H1 (cell line): ENCODE measurements at regions not wholly inside any gene's neighbourhood (a gene's known extent, or its start where the extent isn't known, plus 50 kb on each side); places are given as distances from the start of the nearest gene placed in this dataset.

Experiments
- CTCF ChIA-PET: fragments of 300-600 bp; sonication (Branson Sonifier 250); formaldehyde crosslinking; loops from one replicate; lab custom pipeline; 2021; ENCODE audit not compliant: partially characterized antibody; lab: Charles Lee
- POLR2A ChIA-PET: fragments of 300-600 bp; sonication (Branson Sonifier 250); formaldehyde crosslinking; loops from one replicate; lab custom pipeline; 2021; ENCODE audit warnings: inconsistent platforms; ENCODE audit not compliant: partially characterized antibody; lab: Charles Lee
- DNase-seq, 2 experiments: peaks; one replicate each; pipeline versions ENCODE4 v3.0.0 to v3.0.0-alpha.2; 2010 to 2022; ENCODE audit warnings: low spot score in 2 of 2, low read depth in 1 of 2, mixed read lengths in 1 of 2
- FAIRE-seq: peaks from 2 replicates; lab custom pipeline; 2011; peaks lifted over from hg19 to GRCh38; lab: Jason Lieb, UNC
- H2AFZ ChIP-seq: 2 replicates; pipeline ENCODE4 v1.8.1; 2012; ENCODE audit warnings: low read length, inconsistent platforms
- H2AK5ac ChIP-seq: 2 replicates; pipeline ENCODE4 v1.6.1; 2013; ENCODE audit warnings: low read depth, low read length
- H2BK120ac ChIP-seq: replicated peaks from 2 replicates; pipeline ENCODE3; 2013; ENCODE audit warnings: low read depth, low read length, inconsistent platforms
- H2BK12ac ChIP-seq: 2 replicates; pipeline ENCODE4 v1.6.1; 2013; ENCODE audit warnings: low read depth, low read length
- H2BK15ac ChIP-seq: 2 replicates; pipeline ENCODE4 v1.6.1; 2013; ENCODE audit warnings: low read length
- H2BK20ac ChIP-seq: 2 replicates; pipeline ENCODE4 v1.6.1; 2013; ENCODE audit warnings: low read length
- H2BK5ac ChIP-seq: 2 replicates; pipeline ENCODE4 v1.6.1; 2013; ENCODE audit warnings: low read depth, low read length
- H3K14ac ChIP-seq: 2 replicates; pipeline ENCODE4 v1.6.1; 2013; ENCODE audit warnings: inconsistent platforms; ENCODE audit not compliant: insufficient read length
- H3K18ac ChIP-seq: 2 replicates; pipeline ENCODE4 v1.6.1; 2013; ENCODE audit warnings: low read length; ENCODE audit errors: extremely low read depth
- H3K23ac ChIP-seq: 2 replicates; pipeline ENCODE4 v1.6.1; 2013; ENCODE audit warnings: inconsistent platforms; ENCODE audit not compliant: insufficient read length
- H3K23me2 ChIP-seq: 2 replicates; pipeline ENCODE4 v1.6.1; 2013; ENCODE audit warnings: low read depth, low read length
- H3K27ac ChIP-seq: 2 replicates; pipeline ENCODE4 v1.6.1; 2011; ENCODE audit warnings: low read depth, low read length, inconsistent platforms
- H3K27me3 ChIP-seq, 4 experiments: replicated peaks in 1 of 4; 1 replicate in 1 of 4; 2 replicates in 3 of 4; pipeline versions ENCODE4 v1.6.1 to v1.8.1; 2011 to 2013; ENCODE audit warnings: low read length in 3 of 4, mild to moderate bottlenecking in 3 of 4, inconsistent platforms in 2 of 4, mixed read lengths in 2 of 4, moderate library complexity in 1 of 4; ENCODE audit not compliant: control insufficient read depth in 3 of 4, insufficient read depth in 3 of 4; ENCODE audit errors: extremely low read depth in 1 of 4
- H3K36me3 ChIP-seq, 4 experiments: 2 replicates each; pipeline versions ENCODE4 v1.6.1 to v1.8.1; 2011 to 2013; ENCODE audit warnings: mild to moderate bottlenecking in 4 of 4, low read length in 3 of 4, moderate library complexity in 2 of 4, control low read depth in 1 of 4, inconsistent platforms in 1 of 4; ENCODE audit not compliant: insufficient read depth in 4 of 4, control insufficient read depth in 2 of 4
- H3K4ac ChIP-seq: replicated peaks from 2 replicates; pipeline ENCODE3; 2013; ENCODE audit warnings: low read length, low read depth, mixed read lengths, inconsistent platforms; ENCODE audit not compliant: insufficient read length
- H3K4me1 ChIP-seq, 4 experiments: replicated peaks in 1 of 4; 1 replicate in 1 of 4; 2 replicates in 3 of 4; pipeline versions ENCODE4 v1.6.1 to v1.8.1; 2011 to 2013; ENCODE audit warnings: low read length in 3 of 4, inconsistent platforms in 2 of 4, mixed read lengths in 1 of 4; ENCODE audit not compliant: insufficient read depth in 4 of 4, control insufficient read depth in 3 of 4
- H3K4me2 ChIP-seq, 2 experiments: 2 replicates each; pipeline versions ENCODE4 v1.6.1 to v1.8.1; 2011 to 2013; ENCODE audit warnings: low read depth in 2 of 2, low read length in 2 of 2, control low read depth in 1 of 2, inconsistent platforms in 1 of 2, mild to moderate bottlenecking in 1 of 2; ENCODE audit not compliant: insufficient read depth in 1 of 2
- H3K4me3 ChIP-seq, 4 experiments: fragments of 200-600, 300-600 bp in 1 of 4; sonication (generic), shearing (Covaris generic), sonication (Bioruptor Twin) in 1 of 4; 2 replicates each; pipeline versions ENCODE4 v1.5.1 to v1.8.1; 2011 to 2016; ENCODE audit warnings: low read length in 4 of 4, low read depth in 3 of 4, control low read depth in 2 of 4, inconsistent platforms in 2 of 4, mild to moderate bottlenecking in 2 of 4, mixed read lengths in 1 of 4, moderate library complexity in 1 of 4; ENCODE audit not compliant: insufficient read depth in 2 of 4; ENCODE audit errors: extremely low read depth in 1 of 4
- H3K56ac ChIP-seq: replicated peaks from 2 replicates; pipeline ENCODE3; 2013; ENCODE audit warnings: low read depth, mild to moderate bottlenecking, mixed read lengths, low read length, inconsistent platforms; ENCODE audit not compliant: insufficient read length
- H3K79me1 ChIP-seq: 2 replicates; pipeline ENCODE4 v1.6.1; 2013; ENCODE audit warnings: low read depth, low read length, control low read depth
- H3K79me2 ChIP-seq, 2 experiments: 2 replicates each; pipeline versions ENCODE4 v1.6.1 to v1.8.1; 2012 to 2013; ENCODE audit warnings: low read length in 2 of 2, mild to moderate bottlenecking in 2 of 2, inconsistent platforms in 1 of 2; ENCODE audit not compliant: insufficient read depth in 2 of 2, control insufficient read depth in 1 of 2
- H3K9ac ChIP-seq, 4 experiments: replicated peaks in 1 of 4; 1 replicate in 1 of 4; 2 replicates in 3 of 4; pipeline versions ENCODE4 v1.6.1 to v1.8.1; 2011 to 2013; ENCODE audit warnings: low read depth in 3 of 4, low read length in 3 of 4, control low read depth in 2 of 4, mild to moderate bottlenecking in 2 of 4, moderate library complexity in 2 of 4, inconsistent platforms in 1 of 4; ENCODE audit errors: extremely low read depth in 1 of 4
- H3K9me3 ChIP-seq, 2 experiments: 2 replicates each; pipeline versions ENCODE4 v1.6.1 to v1.8.1; 2012 to 2013; ENCODE audit warnings: mild to moderate bottlenecking in 2 of 2, moderate library complexity in 2 of 2, control low read depth in 1 of 2, inconsistent platforms in 1 of 2, low read depth in 1 of 2, low read length in 1 of 2, mixed read lengths in 1 of 2; ENCODE audit not compliant: insufficient read depth in 2 of 2
- H4K20me1 ChIP-seq, 2 experiments: replicated peaks in 1 of 2; 2 replicates each; pipeline versions ENCODE3 to v1.8.1; 2011 to 2013; ENCODE audit warnings: inconsistent platforms in 2 of 2, low read length in 2 of 2, mild to moderate bottlenecking in 1 of 2; ENCODE audit not compliant: insufficient read depth in 2 of 2, control insufficient read depth in 1 of 2
- H4K5ac ChIP-seq: 2 replicates; pipeline ENCODE4 v1.6.1; 2013; ENCODE audit warnings: low read length, low read depth, mixed read lengths, inconsistent platforms; ENCODE audit not compliant: insufficient read length
- H4K8ac ChIP-seq: 2 replicates; pipeline ENCODE4 v1.8.0; 2013; ENCODE audit warnings: mild to moderate bottlenecking, moderate library complexity, low read length, inconsistent platforms; ENCODE audit not compliant: insufficient read depth; ENCODE audit errors: extremely low read depth
- H4K91ac ChIP-seq: replicated peaks from 2 replicates; pipeline ENCODE3; 2013; ENCODE audit warnings: low read length, mixed read lengths, inconsistent platforms; ENCODE audit not compliant: insufficient read length
- BACH1 ChIP-seq: IDR thresholded peaks from 2 replicates; pipeline ENCODE4 v1.6.1; 2012; ENCODE audit warnings: low read length, improper control_type of control experiment
- CBX5 ChIP-seq: fragments of 300-800, 300-1000 bp; sonication (generic); IDR thresholded peaks from 2 replicates; pipeline ENCODE4 v1.7.1; 2016; ENCODE audit warnings: antibody characterized with exemption, low read length, low read depth
- CREB1 ChIP-seq: IDR thresholded peaks from 2 replicates; pipeline ENCODE4 v1.6.1; 2012; ENCODE audit warnings: inconsistent platforms
- FOSL1 ChIP-seq: IDR thresholded peaks from 2 replicates; pipeline ENCODE4 v1.6.1; 2011; ENCODE audit warnings: mild to moderate bottlenecking, low read depth, low read length, moderate library complexity; ENCODE audit not compliant: insufficient read depth
- HDAC2 ChIP-seq, 2 experiments: fragments of 300-600 bp in 1 of 2; sonication (generic) in 1 of 2; IDR thresholded peaks; 2 replicates each; pipeline ENCODE4 v1.6.1; 2011 to 2012; ENCODE audit warnings: low read depth in 2 of 2, low read length in 2 of 2, mild to moderate bottlenecking in 2 of 2, moderate library complexity in 2 of 2, borderline replicate concordance in 1 of 2, inconsistent platforms in 1 of 2
- KDM1A ChIP-seq: fragments of 200-600, 300-600 bp; sonication (generic); IDR thresholded peaks from 2 replicates; pipeline ENCODE4 v1.7.1; 2016; ENCODE audit warnings: mild to moderate bottlenecking, low read length, borderline replicate concordance
- KDM5A ChIP-seq: fragments of 200-600 bp; IDR thresholded peaks from 2 replicates; pipeline ENCODE4 v1.7.1; 2012; ENCODE audit warnings: mild to moderate bottlenecking, low read length, inconsistent platforms, mixed read lengths
- MAFK ChIP-seq: IDR thresholded peaks from 2 replicates; pipeline ENCODE4 v1.6.1; 2012; ENCODE audit warnings: low read depth, mild to moderate bottlenecking, improper control_type of control experiment, low read length
- NANOG ChIP-seq: IDR thresholded peaks from 2 replicates; pipeline ENCODE4 v1.6.1; 2011; ENCODE audit warnings: low read length, low read depth, mild to moderate bottlenecking, inconsistent platforms; ENCODE audit not compliant: insufficient read depth, poor library complexity, severe bottlenecking
- POLR2AphosphoS5 ChIP-seq: IDR thresholded peaks from 2 replicates; pipeline ENCODE4 v1.6.1; 2011; ENCODE audit warnings: low read depth, low read length
- RNF2 ChIP-seq: fragments of 200-900, 300-1000 bp; sonication (generic); IDR thresholded peaks from 2 replicates; pipeline ENCODE4 v1.7.1; 2016; ENCODE audit warnings: borderline replicate concordance, low read depth, mild to moderate bottlenecking, antibody characterized with exemption, low read length; ENCODE audit not compliant: poor library complexity, severe bottlenecking; ENCODE audit errors: missing control alignments
- SAP30 ChIP-seq: fragments of 300-600 bp; sonication (generic); IDR thresholded peaks from 2 replicates; pipeline ENCODE4 v1.7.1; 2012; ENCODE audit warnings: low read length, moderate library complexity, mild to moderate bottlenecking, inconsistent platforms; ENCODE audit not compliant: insufficient read depth, insufficient replicate concordance
- SIRT6 ChIP-seq: IDR thresholded peaks from one replicate; pipeline ENCODE4 v1.7.1; 2012; ENCODE audit warnings: low read length, inconsistent platforms
- TAF7 ChIP-seq: optimal IDR thresholded peaks from 2 replicates; pipeline ENCODE3; 2011; ENCODE audit warnings: low read depth, mild to moderate bottlenecking, inconsistent platforms, low read length, moderate library complexity, borderline replicate concordance
- WGBS, 2 experiments: shearing (Covaris generic) in 1 of 2; methylation state at CpG; one replicate each; pipeline versions ENCODE4 v1.1.6 to v1.1.7; 2013 to 2015; ENCODE audit warnings: low lambda C conversion rate in 2 of 2, mixed read lengths in 2 of 2, inconsistent platforms in 1 of 2, low coverage in 1 of 2, missing lambda C conversion rate in 1 of 2; ENCODE audit not compliant: insufficient replicate concordance in 2 of 2, insufficient coverage in 1 of 2, insufficient read length in 1 of 2; ENCODE audit errors: extremely low coverage in 1 of 2, missing lambda C conversion rate in 1 of 2; 5-methylcytosine and 5-hydroxymethylcytosine counted together

GRCh38 chr12:94868161-94868560, 135.3 kb downstream of the NDUFA12 start:
- no peak overlapping the region for H2BK120ac ChIP-seq
- POLR2A ChIA-PET = no interaction called here
- no peak overlapping the region for H2BK20ac ChIP-seq
- peaks cover 0 to 4% (median 3%) of the 10 kb centered on the region in 4 experiments; a peak in 6 of 7 replicates for H3K4me1 ChIP-seq
- H3K23ac ChIP-seq = no peak overlapping the region
- H3K23me2 ChIP-seq = peaks cover 7% of the 10 kb centered on the region; the same call in 1 of the 2 replicates
- H3K9ac ChIP-seq = no peak overlapping the region
- no peak overlapping the region for H3K56ac ChIP-seq
- H3K4me2 ChIP-seq = no peak overlapping the region
- peaks cover 0 to 21% (median 18%) of the 10 kb centered on the region in 4 experiments; a peak in 6 of 7 replicates for H3K27me3 ChIP-seq
- H3K79me2 ChIP-seq = no peaks in the 10 kb centered on the region
- no peak overlapping the region for H2AK5ac ChIP-seq
- H3K27ac ChIP-seq = no peak overlapping the region
- FAIRE-seq (no peak), DNase-seq (no peak)
- no peak overlapping the region for H2BK5ac ChIP-seq
- H3K79me1 ChIP-seq = no peaks in the 10 kb centered on the region
- H4K8ac ChIP-seq = no peak overlapping the region
- H4K5ac ChIP-seq = no peak overlapping the region
- no peak overlapping the region for H3K4ac ChIP-seq
- H3K36me3 ChIP-seq = no peaks in the 10 kb centered on the region
- no peak overlapping the region for H3K14ac ChIP-seq
- no peaks in the 10 kb centered on the region for H4K20me1 ChIP-seq
- no peak overlapping the region for H3K18ac ChIP-seq
- H3K9me3 ChIP-seq = no peaks in the 10 kb centered on the region
- H2AFZ ChIP-seq = no peak overlapping the region
- no peak overlapping the region for H2BK12ac ChIP-seq
- WGBS, 2 experiments = 84% methylated on average over 2 of the region's 2 CpGs; no CpG with 5 or more reads in 1 of the 2 experiments
- no peak overlapping the region for H2BK15ac ChIP-seq
- no peak overlapping the region for H3K4me3 ChIP-seq
- H4K91ac ChIP-seq = no peak overlapping the region
- CTCF ChIA-PET = interaction anchor here (0.8 kb wide), 1 partner anchor 10 kb away, joined by 5 read pairs; no protein-coding TSS in a partner anchor
- TF ChIP-seq NANOG (no peak), CREB1 (no peak), CBX5 (no peak), MAFK (no peak), SAP30 (no peak), RNF2 (no peak), FOSL1 (no peak), TAF7 (no peak), KDM5A (no peak), BACH1 (no peak), SIRT6 (no peak), HDAC2 (IDR thresholded peaks at IDR 0.05; ENCODE audit: borderline replicate concordance in 1 of 2, low read depth in 2 of 2, low read length in 2 of 2) (no peak), POLR2AphosphoS5 (no peak), KDM1A (no peak)
